NK-92 (cell line): ENCODE measurements at regions not wholly inside any gene's neighbourhood (a gene's known extent, or its start where the extent isn't known, plus 50 kb on each side); places are given as distances from the start of the nearest gene placed in this dataset.
"Not testable (repeated sequence)": the region's sequence is repeated elsewhere in the genome, so short reads cannot be mapped to it uniquely, and the experiment has no call there.

ENCODE experiments used
- DNase-seq: peaks from one replicate; lab custom pipeline; 2025; ENCODE audit not compliant: unreplicated experiment; lab: John Stamatoyannopoulos, UW

DNA sequence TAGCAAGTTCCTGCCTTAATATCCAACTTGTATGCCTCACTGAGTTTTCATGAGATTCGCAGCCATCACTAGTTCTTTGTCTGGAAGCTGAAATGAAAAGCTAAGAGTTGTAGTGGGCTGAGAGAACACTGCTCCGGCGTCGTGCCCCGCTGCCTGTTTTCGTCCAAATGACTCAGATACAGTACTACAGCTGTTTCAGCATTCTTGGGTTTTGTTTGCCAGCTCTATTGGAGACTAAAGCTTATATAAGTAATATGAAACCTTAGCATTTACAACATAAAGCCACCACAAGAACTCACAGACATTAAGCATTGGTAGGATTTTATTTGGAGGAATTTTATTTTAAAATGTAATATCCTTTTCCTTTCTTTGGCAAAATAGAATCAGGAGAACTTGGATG lies 299.7 kb downstream of the DLEU7 start:
- DNase-seq: no peak

DNA sequence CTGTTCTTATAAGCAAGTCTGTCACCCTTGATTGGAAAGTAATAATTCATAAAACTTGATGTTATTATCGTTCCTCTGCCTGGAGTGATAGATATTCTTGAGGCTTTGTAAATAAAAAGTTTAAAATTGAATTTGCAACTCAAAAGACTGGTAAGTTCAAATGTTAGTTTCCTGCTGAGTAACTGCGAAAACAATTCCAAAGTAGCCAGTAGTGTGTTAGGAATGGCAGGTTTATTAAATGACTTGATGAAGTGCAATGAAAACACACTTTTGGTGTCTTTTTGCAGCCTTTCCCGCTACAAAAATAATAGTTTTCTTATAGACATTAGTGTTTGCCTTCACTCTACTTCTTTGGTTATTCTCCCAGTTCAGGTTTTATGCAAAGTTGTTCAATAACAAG lies 299.3 kb downstream of the DLEU7 start:
- DNase-seq: no peak

DNA sequence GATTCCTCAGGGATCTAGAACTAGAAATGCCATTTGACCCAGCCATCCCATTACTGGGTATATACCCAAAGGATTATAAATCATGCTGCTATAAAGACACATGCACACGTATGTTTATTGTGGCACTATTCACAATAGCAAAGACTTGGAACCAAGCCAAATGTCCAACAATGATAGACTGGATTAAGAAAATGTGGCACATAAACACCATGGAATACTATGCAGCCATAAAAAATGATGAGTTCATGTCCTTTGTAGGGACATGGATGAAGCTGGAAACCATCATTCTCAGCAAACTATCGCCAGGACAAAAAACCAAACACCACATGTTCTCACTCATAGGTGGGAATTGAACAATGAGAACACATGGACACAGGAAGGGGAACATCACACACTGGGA lies 296.3 kb downstream of the DLEU7 start:
- DNase-seq: not testable (repeated sequence)

DNA sequence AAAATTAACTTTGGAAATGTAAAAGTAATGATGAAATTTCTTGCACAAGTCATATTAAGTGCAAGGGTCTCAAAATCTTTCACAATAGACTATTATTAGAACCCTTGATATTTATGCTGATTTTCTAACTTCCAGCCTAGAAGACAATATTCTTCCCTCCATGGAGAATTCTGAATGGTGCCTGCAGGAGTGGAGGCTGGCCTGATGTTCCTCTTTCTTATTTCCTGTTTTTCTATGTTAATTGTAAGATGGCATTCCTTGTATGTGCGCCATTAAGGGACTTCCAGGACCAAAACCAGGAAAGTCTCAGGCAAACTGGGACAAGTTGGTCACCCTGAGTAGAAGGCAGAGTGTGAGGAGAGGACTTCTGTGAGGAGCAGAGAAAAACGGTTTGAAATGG lies 294.9 kb downstream of the DLEU7 start:
- DNase-seq: no peak

DNA sequence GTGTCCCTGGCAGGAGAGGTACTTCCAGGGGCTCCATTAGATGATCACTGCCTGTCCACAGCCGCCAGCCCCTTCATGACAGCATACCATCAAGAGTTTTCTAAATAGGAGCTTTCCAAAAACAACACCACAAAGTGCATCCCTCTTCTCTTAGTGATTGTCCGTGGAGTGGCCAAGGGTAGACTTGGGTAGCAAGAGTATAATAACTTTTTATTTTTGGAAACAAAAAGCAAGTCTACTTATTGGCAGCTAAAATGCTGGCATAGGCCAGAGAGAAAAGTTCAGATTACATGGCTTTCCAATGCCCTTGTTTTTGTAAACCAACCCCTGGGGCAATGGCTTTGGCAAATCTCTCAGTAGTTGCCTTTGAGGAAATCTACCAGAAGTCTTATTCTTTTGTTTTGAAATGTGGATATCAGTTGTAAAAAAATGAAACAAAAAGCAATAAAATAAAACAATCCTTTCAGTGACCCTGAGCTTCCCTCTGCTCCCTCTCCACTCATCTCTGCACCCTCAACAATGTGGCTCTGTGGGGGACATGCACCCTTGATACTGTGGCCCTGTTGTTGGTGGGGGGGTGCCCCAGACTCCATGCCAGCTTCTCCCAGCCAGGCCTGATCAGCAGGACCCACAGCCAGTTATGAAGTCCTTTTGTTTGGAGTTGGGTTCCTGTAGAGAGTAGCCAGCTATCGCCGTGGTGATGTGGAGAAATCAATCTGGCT lies 294.1 kb downstream of the DLEU7 start:
- no peak for DNase-seq

DNA sequence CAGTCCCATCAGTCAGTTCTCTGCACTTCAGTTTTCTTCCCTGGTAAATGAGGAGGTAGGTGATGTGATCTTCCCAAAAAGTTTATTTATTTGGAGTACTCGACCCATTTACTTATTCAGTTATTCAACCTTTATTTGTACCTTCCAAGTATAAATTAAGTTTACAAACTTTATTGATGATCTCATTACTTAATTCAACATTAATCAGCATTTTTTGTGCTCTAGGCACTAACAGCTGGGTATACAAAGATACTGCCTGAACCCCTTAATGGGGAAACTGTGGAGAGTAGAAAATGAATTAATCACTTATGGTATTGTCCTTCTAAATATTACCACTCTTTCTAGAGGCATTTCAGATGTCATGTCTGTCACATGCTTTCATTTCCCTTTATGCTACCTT lies 293.3 kb downstream of the DLEU7 start:
- no peak for DNase-seq

DNA sequence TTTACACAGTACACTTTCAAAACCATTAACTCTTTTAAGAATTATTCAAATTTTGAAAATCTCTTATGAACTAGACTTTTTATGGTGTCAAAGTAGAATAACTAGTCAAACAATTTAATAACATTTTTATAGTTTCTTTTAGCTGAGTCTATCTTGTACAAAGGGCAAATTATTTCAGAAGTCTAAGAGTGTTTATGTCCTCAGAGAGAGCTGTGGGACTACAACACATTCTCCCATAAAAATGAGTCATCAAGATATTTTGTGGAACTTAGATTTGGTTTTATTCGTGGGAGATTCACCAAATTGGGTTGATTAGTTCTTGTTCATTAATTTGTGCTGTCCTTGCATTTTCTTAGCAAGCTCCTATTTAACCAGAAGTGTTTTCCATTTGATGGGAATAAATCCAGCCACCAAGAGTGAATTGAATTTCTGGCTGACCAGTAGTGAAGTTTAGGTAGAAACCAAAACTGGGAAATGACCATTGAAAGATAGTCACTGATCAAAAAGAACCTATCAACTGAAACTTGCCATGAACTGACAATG lies 291.0 kb downstream of the DLEU7 start:
- no peak for DNase-seq

DNA sequence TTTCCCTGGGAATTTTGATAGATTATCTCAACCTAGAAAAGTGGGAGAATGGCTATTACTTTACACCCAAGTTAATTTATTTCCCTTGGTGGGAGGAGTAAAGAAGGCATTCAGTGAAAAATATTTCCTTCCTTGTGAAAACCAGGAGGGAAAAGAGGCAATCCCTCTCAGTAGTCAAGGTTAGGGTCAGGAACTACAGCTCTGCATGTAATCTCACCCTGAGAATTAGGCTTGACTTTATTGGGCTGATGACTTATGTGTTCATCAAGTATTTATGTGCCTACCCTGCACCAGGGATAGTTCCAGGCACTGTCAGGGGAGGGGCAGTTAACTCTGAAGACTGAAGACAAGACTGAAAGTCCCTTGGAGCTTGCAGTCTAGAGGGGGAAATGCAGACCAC lies 281.8 kb downstream of the DLEU7 start:
- DNase-seq: no peak

DNA sequence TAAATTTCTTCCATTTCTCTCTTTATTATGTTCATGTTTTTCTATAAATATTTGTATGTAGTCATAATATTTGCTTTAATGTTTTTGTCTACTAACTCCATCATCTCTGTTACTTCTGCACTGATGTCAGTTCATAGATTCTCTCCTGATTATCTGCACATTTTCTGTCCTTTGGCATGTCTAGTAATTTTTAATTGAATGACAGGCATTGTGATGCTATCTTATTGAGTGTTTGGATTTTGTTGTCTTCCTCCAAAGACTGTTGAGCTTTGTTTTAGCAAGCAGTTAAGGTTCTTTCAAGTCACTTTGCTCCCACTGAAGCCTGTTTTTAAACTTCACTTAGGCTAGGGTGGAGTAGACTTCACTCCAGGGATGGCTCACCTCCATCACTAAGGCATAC lies 276.8 kb downstream of the DLEU7 start:
- no peak for DNase-seq

DNA sequence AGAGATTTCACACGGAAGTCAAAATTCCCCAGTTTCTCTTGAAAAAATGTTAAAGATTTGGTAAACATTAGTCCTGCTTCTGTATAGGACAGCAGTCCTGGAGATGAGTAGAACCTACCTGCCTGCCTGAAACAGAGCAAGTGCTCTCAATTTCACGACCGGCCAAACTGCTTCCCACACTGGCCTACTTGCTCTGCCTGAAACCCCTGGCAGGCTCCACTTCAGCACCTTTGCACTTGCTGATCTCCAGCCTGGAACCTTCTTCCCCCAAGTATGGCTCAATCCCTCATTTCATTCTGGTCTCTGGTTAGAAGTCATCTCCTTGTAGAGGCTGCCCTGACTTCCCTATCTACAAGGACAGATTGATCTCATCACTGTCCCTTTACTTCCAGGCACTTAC lies 271.4 kb downstream of the DLEU7 start:
- no peak for DNase-seq

DNA sequence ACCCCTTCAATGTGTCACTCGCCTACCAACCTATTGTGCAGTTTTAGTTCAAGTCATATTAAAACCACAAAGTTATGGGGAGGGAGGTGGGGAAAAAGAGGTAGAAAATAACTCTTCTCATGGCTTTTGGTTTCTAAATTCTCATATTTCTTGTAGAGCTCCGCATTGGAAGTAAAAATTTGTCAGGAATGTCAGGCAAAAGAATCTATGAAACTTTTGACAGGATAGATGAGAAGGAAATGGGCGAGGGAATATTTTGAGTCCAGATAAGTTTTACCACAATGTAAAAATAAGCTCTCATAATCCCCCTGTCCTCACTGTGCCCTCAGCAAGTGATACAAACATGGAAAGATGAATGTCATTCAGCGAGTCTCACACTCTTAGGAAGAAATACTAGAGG lies 270.4 kb downstream of the DLEU7 start:
- no peak for DNase-seq

DNA sequence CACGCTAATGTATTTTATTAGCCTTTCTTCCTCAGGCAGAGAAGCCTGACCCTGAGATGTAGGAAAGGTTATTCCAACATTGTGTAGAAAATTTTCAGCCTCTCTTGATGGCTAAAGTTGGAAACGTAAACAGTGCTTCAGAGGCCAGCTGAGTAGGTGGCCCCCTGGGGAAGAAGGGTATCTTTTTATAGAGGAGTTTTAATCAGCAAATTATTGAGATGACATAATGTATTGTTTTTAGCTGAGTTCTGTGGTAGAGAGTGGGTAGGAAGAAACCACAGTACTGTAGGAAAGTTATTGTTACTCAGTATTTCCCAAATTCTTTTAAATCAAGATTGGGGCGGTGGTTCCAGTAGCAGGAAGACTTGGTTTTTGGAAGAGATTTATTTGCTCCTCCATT lies 268.8 kb downstream of the DLEU7 start:
- DNase-seq: no peak

DNA sequence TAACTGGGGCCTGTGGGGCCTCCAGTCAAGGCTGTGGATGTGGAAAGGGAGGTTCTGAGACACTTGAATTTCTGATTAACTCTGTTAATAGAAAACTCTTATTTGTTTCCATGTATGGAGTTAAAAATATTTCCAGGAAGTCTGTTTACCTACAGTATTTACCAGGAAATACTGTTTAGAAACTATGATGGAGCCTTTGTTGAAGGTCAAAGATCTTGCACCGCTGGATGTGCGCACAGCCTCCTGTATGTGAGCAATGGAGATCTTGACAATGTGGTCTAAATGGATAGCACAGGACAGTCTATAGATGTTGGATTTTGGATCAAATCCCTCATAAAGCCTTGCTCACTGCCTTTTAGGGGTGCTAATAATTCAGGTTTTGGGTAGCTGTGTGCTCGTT lies 268.4 kb downstream of the DLEU7 start:
- no peak for DNase-seq

DNA sequence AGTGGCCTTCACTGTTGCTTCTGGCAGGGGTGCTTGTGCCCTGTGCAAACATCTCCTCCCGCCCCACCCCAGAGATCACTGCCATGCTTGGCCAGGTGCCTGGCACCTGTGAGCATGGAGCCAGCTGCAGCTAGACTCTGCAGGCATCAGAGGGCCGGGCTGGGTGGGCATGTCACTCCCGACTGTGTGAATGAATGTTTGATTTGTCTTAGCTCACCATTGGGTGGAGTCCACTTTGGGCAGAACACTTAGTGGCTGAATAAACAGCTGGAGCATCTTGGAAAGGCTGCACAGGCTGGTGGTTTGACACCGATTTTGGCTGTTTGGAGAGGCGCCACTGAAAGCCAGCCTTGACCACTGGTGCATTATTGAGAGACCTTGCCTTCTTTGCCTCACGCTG lies 267.3 kb downstream of the DLEU7 start:
- no peak for DNase-seq

DNA sequence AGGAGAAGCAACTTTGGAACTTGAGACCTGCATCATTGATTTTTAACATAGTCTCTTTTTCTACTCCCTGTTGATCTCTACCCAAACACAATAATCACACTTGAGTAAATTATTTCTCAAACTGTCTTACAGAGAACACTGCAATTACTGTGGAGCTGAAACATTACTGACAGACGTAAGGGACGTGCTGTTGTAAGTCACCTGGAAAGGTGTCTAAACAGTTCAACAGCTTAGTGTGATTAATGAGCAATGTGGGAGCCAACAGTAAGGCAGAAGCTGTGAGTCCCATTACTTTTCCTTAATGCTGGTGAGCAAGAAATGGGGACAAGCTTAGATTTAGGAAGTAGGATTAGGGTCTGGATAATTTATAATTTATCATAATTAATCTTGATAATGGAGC lies 265.7 kb downstream of the DLEU7 start:
- no peak for DNase-seq

DNA sequence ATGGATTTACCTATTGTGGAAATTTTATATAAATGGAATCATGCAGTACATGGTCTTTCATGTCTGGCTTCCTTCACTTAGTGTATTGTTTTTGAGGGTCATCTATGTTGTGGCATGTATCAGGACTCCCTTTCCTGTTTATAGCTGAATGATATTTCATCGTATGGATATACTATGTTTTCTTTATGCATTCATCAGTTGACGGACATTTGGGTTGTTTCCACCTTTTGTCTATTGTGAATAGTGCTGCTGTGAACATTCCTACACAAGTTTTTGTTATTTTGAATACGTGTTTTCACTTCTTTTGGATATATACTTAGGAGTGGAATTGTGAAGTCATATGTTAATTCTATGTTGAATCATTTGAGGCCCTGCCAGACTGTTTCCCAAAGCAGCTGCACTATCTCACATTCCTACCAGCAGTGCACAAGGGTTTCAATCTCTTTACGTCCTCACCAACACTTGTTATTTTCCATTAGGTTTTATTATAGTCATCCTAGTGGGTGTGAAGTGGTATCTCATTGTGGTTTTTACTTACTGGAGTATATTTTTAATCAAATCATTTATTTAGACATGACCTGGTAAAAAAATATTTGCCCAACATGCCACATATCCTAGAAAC lies 262.7 kb downstream of the DLEU7 start:
- no peak for DNase-seq

DNA sequence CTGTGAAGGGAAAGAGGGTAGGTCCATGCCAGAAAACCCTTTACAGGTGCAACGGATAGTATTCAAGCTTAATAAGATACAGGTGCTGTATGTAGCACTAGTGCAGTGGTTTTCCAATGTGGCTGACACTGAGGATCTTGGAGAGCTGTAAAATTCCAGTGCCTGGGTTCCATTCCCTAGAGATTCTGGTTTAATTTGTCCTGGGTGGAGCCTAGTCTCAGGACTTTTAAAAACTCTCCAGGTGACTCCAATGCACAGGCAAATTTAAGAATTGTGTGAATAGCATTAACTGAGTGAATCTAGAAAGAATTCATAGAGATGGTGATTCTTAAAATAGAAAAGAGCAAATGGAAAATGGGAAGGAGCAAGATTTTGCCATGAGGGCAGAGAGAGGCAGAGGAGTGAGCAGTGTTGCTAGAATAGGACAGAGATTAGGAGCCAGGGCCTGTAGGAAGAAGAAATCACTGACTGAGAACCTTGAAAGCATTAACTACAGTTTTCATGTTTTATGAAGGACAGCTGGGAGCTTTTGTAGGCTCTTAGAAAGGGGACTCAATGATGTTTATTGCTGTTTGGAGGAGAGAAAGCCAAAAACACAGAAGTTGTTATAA lies 261.8 kb downstream of the DLEU7 start:
- DNase-seq: no peak

DNA sequence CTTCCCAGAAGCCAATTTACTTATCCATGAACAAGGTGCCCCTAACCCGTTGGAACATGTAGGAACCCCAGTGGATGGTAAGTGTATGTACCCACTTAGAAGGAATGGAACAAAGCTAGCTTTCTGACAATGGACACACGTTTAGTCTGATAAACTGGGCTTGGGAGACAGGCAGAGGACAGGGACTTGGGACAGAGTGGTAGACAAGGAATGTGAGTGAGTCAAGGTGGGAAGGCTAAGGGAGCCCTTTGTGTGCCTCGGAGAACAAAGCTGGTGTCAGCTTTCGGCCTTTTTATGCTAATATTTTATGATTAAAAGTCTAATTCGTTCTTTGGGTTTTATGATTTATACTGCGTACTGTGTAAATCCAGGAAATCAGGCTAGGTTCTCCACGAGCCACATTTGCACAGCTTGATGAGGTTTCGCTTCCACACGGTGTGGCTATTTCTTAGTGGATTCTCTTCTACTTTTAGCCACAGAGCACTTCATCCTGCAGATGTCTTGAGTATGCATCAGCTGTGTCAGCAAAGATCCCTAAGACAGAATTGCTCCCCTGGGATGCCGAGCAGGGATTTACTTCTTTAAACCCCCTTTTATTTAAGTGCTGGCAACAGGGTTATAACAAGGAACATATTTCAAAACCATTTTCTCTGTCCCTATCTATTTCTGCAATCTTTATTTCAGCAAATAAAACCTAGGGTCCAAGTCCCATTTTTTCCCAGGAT lies 258.5 kb downstream of the DLEU7 start:
- DNase-seq: no peak

DNA sequence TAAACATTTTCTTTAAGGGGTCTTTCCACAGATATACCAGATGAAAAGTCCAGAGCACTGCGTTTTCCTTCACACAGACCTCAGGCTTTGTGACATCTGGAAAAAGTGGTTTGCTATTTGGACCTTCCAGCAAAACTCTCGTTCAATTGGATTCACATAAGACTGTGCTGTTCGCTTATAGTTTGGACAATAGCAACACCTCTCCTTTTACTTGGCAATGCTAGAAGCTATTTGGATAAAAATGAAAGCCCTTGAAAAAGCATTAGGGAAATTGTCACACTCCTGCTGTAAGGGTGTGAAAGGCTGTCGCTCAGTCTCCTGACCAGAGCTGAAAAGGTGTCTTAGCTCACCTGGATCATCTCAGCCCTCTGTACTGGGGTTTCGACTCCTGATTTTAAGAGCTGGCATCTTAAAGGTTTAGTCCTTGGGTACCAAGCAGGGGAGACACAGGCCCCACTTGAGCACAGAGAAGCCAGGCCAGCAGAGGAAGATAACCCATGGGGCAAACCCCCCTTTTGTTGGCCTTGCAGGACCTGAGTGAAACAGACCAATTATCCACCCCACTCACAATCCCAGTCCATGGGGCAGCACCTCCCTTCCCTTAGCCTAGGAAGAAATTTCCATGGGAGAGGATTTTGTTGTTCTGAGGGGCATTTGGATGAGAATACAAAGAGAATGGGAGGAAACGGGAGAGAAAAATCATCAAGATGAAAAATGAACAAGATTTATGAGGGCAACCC lies 257.6 kb downstream of the DLEU7 start:
- DNase-seq: no peak

DNA sequence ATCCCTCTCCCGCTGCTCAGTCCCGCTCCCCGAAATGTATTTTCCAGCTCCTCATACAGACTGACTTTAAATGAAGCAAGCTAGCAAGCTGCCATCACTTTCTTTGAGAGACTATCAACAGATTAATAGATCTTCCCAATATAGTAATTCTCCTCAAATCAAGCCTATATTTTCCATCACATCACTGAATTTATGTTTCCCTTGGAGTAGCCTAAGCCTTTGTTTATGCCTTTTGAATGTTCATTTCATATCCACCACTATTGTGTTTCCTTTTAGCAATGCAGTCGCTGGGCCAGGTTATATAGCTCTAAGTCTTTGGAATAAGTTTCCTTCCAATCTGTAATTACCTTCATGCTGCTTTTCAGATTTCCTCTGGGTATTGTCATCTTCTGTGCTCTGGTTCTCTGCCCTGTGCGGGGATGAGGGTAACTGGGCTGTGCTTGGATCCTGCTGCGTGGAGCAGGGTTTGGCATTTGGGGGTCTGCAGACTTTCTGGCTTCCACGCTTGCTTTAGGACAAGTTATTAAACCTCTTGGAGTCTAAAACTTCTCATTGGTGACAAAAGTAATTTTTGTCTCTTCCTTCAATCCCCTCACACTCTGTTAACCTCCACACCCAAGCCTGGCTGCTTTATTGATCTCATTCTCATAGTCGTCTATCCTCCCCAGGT lies 256.9 kb downstream of the DLEU7 start:
- DNase-seq: no peak

DNA sequence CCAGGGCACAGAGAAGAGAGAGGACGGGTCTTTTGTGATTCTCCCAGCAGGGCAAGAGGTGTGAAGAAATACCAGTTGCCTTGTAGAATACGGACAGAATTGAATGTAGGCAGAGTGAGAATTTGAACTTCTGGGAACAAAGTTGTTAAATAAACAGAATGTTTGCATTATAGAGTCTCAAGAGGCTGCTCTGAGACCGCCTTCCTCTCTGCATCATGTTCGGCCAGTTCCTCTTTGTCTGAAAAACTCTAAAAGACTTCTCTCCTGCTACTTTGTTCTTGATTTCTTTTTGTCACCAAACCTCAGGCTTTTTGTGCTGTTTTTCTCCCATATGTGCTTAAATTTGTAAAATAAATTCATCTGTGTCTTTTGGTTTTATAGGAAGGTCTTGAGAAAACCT lies 256.4 kb downstream of the DLEU7 start:
- no peak for DNase-seq
